CD4-positive, alpha-beta T cell (primary cell): ENCODE measurements at regions not wholly inside any gene's neighbourhood (a gene's known extent, or its start where the extent isn't known, plus 50 kb on each side); places are given as distances from the start of the nearest gene placed in this dataset.
"Not testable (repeated sequence)": the region's sequence is repeated elsewhere in the genome, so short reads cannot be mapped to it uniquely, and the experiment has no call there.

Source experiments
- ATAC-seq: fragments of 200-7000 bp; cut with Tn5 transposase; one replicate; pipeline ENCODE4 v1.10.0; 2022; ENCODE audit warnings: mild to moderate bottlenecking; ENCODE audit not compliant: poor library complexity
- CTCF ChIA-PET: fragments of 350-600 bp; sonication (Branson Sonifier 250); formaldehyde crosslinking; loops from one replicate; lab custom pipeline; 2021; ENCODE audit warnings: antibody characterized with exemption, inconsistent platforms; lab: Charles Lee
- POLR2A ChIA-PET: fragments of 350-600 bp; sonication (Branson Sonifier 250); formaldehyde crosslinking; loops from one replicate; lab custom pipeline; 2021; ENCODE audit warnings: antibody characterized with exemption, inconsistent platforms; lab: Charles Lee
- DNase-seq, 14 experiments: peaks; one replicate each; pipeline ENCODE4 v3.0.0-alpha.2; 2013 to 2020; ENCODE audit warnings: mixed read lengths in 2 of 14
- H3K27ac ChIP-seq, 2 donors: one replicate each; pipeline versions ENCODE4 v1.5.1 to v1.7.0; 2013; ENCODE audit warnings: low read length in 2 of 2, low read depth in 1 of 2, mild to moderate bottlenecking in 1 of 2
- H3K27me3 ChIP-seq, 2 experiments: 1 replicate in 1 of 2; 2 replicates in 1 of 2; pipeline versions ENCODE4 v1.6.1 to v1.7.0; 2013; ENCODE audit warnings: low read length in 2 of 2, control low read depth in 1 of 2, mild to moderate bottlenecking in 1 of 2, moderate library complexity in 1 of 2; ENCODE audit not compliant: insufficient read depth in 2 of 2, control insufficient read depth in 1 of 2
- H3K36me3 ChIP-seq: one replicate; pipeline ENCODE4 v1.6.1; 2013; ENCODE audit warnings: low read length, control low read depth; ENCODE audit not compliant: insufficient read depth
- H3K4me1 ChIP-seq: one replicate; pipeline ENCODE4 v1.6.1; 2013; ENCODE audit warnings: low read length, control low read depth; ENCODE audit not compliant: insufficient read depth
- H3K4me3 ChIP-seq: one replicate; pipeline ENCODE4 v1.5.1; 2013; ENCODE audit warnings: mild to moderate bottlenecking, low read length, moderate library complexity
- H3K9me3 ChIP-seq, 2 experiments: 1 replicate in 1 of 2; 2 replicates in 1 of 2; pipeline versions ENCODE4 v1.6.1 to v1.7.0; 2013; ENCODE audit warnings: low read length in 2 of 2, mild to moderate bottlenecking in 2 of 2, control low read depth in 1 of 2, moderate library complexity in 1 of 2; ENCODE audit not compliant: control insufficient read depth in 1 of 2, insufficient read depth in 1 of 2
- H3K27ac Mint-ChIP-seq: one replicate; pipeline ENCODE4 v1.8.0; 2020; ENCODE audit warnings: mixed read lengths
- H3K27me3 Mint-ChIP-seq: one replicate; pipeline ENCODE4 v1.8.0; 2021; ENCODE audit warnings: mixed read lengths
- H3K36me3 Mint-ChIP-seq: one replicate; pipeline ENCODE4 v1.8.0; 2021; ENCODE audit warnings: low read depth, mixed read lengths
- H3K4me1 Mint-ChIP-seq: one replicate; pipeline ENCODE4 v1.8.0; 2021; ENCODE audit warnings: low read depth, mixed read lengths
- H3K4me3 Mint-ChIP-seq: one replicate; pipeline ENCODE4 v1.8.0; 2020; ENCODE audit warnings: mild to moderate bottlenecking, mixed read lengths
- H3K9me3 Mint-ChIP-seq: one replicate; pipeline ENCODE4 v1.8.0; 2020; ENCODE audit warnings: mixed read lengths
- intact Hi-C, 2 experiments: fragments of 100-400 bp; cut with DNase I in 1 of 2; cut with micrococcal nuclease in 1 of 2; formaldehyde crosslinking; loops; one replicate each; pipeline versions ENCODE4 v1.15.1 to v1.9.0; 2023 to 2025; cut with DNase I, micrococcal nuclease
- TF ChIP-seq, protein P1 (sequence below): fragments of 200-600 bp; IDR thresholded peaks from one replicate; pipeline ENCODE4 v1.8.0; 2022; ENCODE audit warnings: antibody characterized with exemption, mild to moderate bottlenecking

DNA sequence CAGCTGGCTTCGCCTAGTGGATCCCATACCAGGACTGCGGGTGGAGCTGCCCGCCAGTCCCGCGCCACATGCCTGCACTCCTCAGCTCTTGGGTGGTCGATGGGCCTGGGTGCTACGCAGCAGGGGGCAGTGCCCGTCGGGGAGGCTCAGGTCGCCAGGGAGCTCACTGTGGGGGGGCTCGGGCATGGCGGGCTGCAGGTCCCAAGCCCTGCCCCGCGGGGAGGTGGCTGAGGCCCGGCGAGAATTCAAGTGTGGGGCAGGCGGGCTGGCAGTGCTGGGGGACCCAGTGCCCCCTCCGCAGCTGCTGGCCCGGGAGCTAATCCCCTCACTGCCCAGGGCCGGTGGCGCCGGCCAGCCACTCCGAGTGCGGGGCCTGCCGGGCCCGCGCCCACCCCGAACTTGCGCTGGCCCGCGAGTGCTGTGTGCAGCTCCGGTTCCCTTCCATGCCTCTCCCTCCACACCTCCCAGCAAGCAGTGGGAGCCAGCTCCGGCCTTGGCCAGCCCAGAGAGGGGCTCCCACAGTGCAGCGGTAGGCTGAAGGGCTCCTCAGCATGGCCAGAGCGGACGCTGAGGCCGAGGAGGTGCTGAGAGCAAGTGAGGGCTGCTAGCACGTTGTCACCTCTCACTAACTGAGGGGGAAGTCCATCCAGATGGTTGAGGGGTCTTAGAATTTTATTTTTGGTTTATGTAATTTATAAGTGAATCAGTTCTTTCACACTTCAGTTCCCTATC, 85.2 kb upstream of the HMCN1 start:
- Mint-ChIP-seq H3K4me3 (no peak overlapping the region), H3K36me3 (no peaks in the 10 kb centered on the region), H3K27me3 (no peaks in the 10 kb centered on the region), H3K9me3 (no peaks in the 10 kb centered on the region), H3K27ac (peak overlapping the region; percentile 13), H3K4me1 (peaks cover 45% of the 10 kb centered on the region)
- Histone ChIP-seq H3K27me3 (no peaks in the 10 kb centered on the region), H3K4me1 (peaks cover 5% of the 10 kb centered on the region), H3K36me3 (no peaks in the 10 kb centered on the region), H3K9me3 (peaks cover 6 to 8% of the 10 kb centered on the region in 2 experiments), H3K4me3 (no peak overlapping the region), H3K27ac (no peak overlapping the region)
- intact Hi-C loops, result no loop called here
- ATAC-seq (no peak), DNase-seq (no peak)
- TF ChIP-seq, protein P1, sequence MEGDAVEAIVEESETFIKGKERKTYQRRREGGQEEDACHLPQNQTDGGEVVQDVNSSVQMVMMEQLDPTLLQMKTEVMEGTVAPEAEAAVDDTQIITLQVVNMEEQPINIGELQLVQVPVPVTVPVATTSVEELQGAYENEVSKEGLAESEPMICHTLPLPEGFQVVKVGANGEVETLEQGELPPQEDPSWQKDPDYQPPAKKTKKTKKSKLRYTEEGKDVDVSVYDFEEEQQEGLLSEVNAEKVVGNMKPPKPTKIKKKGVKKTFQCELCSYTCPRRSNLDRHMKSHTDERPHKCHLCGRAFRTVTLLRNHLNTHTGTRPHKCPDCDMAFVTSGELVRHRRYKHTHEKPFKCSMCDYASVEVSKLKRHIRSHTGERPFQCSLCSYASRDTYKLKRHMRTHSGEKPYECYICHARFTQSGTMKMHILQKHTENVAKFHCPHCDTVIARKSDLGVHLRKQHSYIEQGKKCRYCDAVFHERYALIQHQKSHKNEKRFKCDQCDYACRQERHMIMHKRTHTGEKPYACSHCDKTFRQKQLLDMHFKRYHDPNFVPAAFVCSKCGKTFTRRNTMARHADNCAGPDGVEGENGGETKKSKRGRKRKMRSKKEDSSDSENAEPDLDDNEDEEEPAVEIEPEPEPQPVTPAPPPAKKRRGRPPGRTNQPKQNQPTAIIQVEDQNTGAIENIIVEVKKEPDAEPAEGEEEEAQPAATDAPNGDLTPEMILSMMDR, result no peak
- ChIA-PET CTCF (interaction anchor here (1.2 to 1.3 kb wide), 2 partner anchors 21 kb away, joined by 3 to 4 read pairs; no protein-coding TSS in a partner anchor), POLR2A (interaction anchor here (0.9 kb wide), 1 partner anchor 29 kb away, joined by 3 read pairs; no protein-coding TSS in a partner anchor)

DNA sequence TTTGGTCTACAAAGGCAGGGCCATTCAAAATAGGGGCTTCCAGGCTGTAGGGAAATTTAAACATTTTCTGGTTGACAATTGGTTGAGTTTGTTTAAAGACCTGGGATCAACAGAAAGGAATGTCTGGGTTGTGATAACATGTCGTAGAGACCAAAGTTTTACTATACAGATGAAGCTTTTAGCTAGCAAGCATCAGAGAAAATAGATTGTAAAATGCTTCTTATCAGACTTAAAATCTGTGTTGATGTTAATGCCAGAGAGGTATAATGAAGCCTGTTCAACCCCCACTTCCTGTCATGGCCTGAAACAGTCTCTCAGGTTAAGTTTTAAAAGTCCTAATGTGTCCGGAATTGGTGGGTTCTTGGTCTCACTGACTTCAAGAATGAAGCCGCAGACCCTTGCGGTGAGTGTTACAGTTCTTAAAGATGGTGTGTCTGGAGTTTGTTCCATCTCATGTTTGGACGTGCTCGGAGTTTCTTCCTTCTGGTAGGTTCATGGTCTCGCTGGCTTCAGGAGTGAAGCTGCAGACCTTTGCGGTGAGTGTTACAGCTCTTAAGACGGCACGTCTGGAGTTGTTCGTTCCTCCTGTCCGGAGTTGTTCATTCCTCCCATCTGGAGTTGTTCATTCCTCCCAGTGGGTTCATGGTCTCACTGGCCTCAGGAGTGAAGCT, 86.5 kb upstream of the HMCN1 start:
- ATAC-seq, result peak; percentile 43
- H3K4me3 Mint-ChIP-seq, result peak overlapping the region; percentile 73
- peaks cover 45% of the 10 kb centered on the region for H3K4me1 Mint-ChIP-seq
- H3K27me3 Mint-ChIP-seq, H3K9me3 Mint-ChIP-seq, H3K27ac ChIP-seq, H3K27me3 ChIP-seq, H3K4me3 ChIP-seq, intact Hi-C loops, H3K36me3 ChIP-seq, H3K4me1 ChIP-seq, H3K36me3 Mint-ChIP-seq, H3K9me3 ChIP-seq: not testable (repeated sequence)
- peak overlapping the region; percentile 82 for H3K27ac Mint-ChIP-seq
- ChIA-PET CTCF (interaction anchor here (1.2 to 1.8 kb wide), 2 partner anchors 22 kb away, joined by 3 to 4 read pairs; no protein-coding TSS in a partner anchor), POLR2A (interaction anchor here (0.9 to 1.9 kb wide), 6 partner anchors 26 to 409 kb away, joined by 3 to 10 read pairs (median 4); partner anchors contain the start of gene IVNS1ABP)
- peak in 2 of 14 experiments; percentile 12 to 25 for DNase-seq

- H3K4me1 Mint-ChIP-seq, result peaks cover 45% of the 10 kb centered on the region
- H3K27ac Mint-ChIP-seq, result peak overlapping the region; percentile 82
- H3K27ac ChIP-seq, result no peak overlapping the region
- POLR2A ChIA-PET, result interaction anchor here (0.7 to 1.9 kb wide), 3 partner anchors 10 to 329 kb away, joined by 3 to 10 read pairs (median 3); partner anchors contain the start of gene IVNS1ABP
- peaks cover 0 to 8% of the 10 kb centered on the region in 2 experiments for H3K9me3 ChIP-seq
- CTCF ChIA-PET, result interaction anchor here (1.1 to 1.8 kb wide), 2 partner anchors 23 to 406 kb away, joined by 4 read pairs; no protein-coding TSS in a partner anchor
- no peaks in the 10 kb centered on the region for H3K27me3 Mint-ChIP-seq
- DNase-seq (no peak), ATAC-seq (no peak)
- intact Hi-C loops, result no loop called here
- TF ChIP-seq, protein P1, result no peak
- H3K4me3 ChIP-seq, result no peak overlapping the region
- no peaks in the 10 kb centered on the region for H3K36me3 ChIP-seq
- no peaks in the 10 kb centered on the region for H3K36me3 Mint-ChIP-seq
- no peaks in the 10 kb centered on the region for H3K9me3 Mint-ChIP-seq
- H3K4me3 Mint-ChIP-seq, result peak overlapping the region; percentile 21
- H3K27me3 ChIP-seq, result no peaks in the 10 kb centered on the region
- H3K4me1 ChIP-seq, result peaks cover 5% of the 10 kb centered on the region
These were observed 87.9 kb upstream of the HMCN1 start for GRCh38 chr1:185646202-185646683.
